Progenitor cell of endocrine pancreas (in vitro differentiated cells): ENCODE measurements at regions not wholly inside any gene's neighbourhood (a gene's known extent, or its start where the extent isn't known, plus 50 kb on each side); places are given as distances from the start of the nearest gene placed in this dataset.
A peak's percentile ranks its signal among the peaks of the same experiment; 100 is the strongest.
"Not testable (repeated sequence)": the region's sequence is repeated elsewhere in the genome, so short reads cannot be mapped to it uniquely, and the experiment has no call there.

Experiments used
- DNase-seq: peaks from one replicate; pipeline ENCODE4 v3.0.0; 2021; ENCODE audit warnings: low spot score; ENCODE audit not compliant: unreplicated experiment
- H3K27ac Mint-ChIP-seq: 2 replicates; pipeline ENCODE4 v1.8.0; 2021; ENCODE audit warnings: mild to moderate bottlenecking, moderate library complexity, mixed read lengths
- H3K27me3 Mint-ChIP-seq: 2 replicates; pipeline ENCODE4 v1.8.0; 2021; ENCODE audit warnings: mixed read lengths
- H3K36me3 Mint-ChIP-seq: 2 replicates; pipeline ENCODE4 v1.8.0; 2022; ENCODE audit warnings: mixed read lengths; ENCODE audit not compliant: insufficient read depth
- H3K4me1 Mint-ChIP-seq: 2 replicates; pipeline ENCODE4 v1.8.0; 2021; ENCODE audit warnings: low read depth, mixed read lengths
- H3K4me3 Mint-ChIP-seq: 2 replicates; pipeline ENCODE4 v1.8.0; 2021; ENCODE audit warnings: low read depth, mild to moderate bottlenecking, moderate library complexity, mixed read lengths
- H3K9me3 Mint-ChIP-seq: 2 replicates; pipeline ENCODE4 v1.8.0; 2021; ENCODE audit warnings: low read depth, mixed read lengths
- CTCF ChIP-seq: fragments of 200-600 bp; sonication (generic); IDR thresholded peaks from one replicate; pipeline ENCODE4 v1.5.0; 2021; ENCODE audit warnings: antibody characterized with exemption, mild to moderate bottlenecking; ENCODE audit not compliant: unreplicated experiment

GRCh38 chr5:144638787-144639186, 468.1 kb downstream of the KCTD16 start:
- peaks cover 16% of the 10 kb centered on the region for H3K4me1 Mint-ChIP-seq
- no peak overlapping the region for H3K4me3 Mint-ChIP-seq
- H3K27me3 Mint-ChIP-seq: no peaks in the 10 kb centered on the region
- TF ChIP-seq CTCF: no peak
- H3K27ac Mint-ChIP-seq: peak overlapping the region; percentile 29
- H3K9me3 Mint-ChIP-seq: peaks cover 21% of the 10 kb centered on the region
- H3K36me3 Mint-ChIP-seq: peaks cover 4% of the 10 kb centered on the region
- DNase-seq: no peak

- Mint-ChIP-seq H3K4me1 (peaks cover 11% of the 10 kb centered on the region), H3K27ac (no peak overlapping the region), H3K9me3 (peaks cover 42% of the 10 kb centered on the region), H3K27me3 (no peaks in the 10 kb centered on the region), H3K4me3 (no peak overlapping the region), H3K36me3 (peaks cover 7% of the 10 kb centered on the region)
- no peak for DNase-seq
- no peak for TF ChIP-seq CTCF
These were observed 463.5 kb downstream of the KCTD16 start for GRCh38 chr5:144634138-144634537.

GRCh38 chr5:144598451-144599068, 427.9 kb downstream of the KCTD16 start:
- peaks cover 6% of the 10 kb centered on the region for H3K27me3 Mint-ChIP-seq
- no peak for TF ChIP-seq CTCF

GRCh38 chr5:144596517-144596916, 425.8 kb downstream of the KCTD16 start:
- peaks cover 3% of the 10 kb centered on the region for H3K27me3 Mint-ChIP-seq
- H3K27ac Mint-ChIP-seq: no peak overlapping the region
- no peak for TF ChIP-seq CTCF
- peaks cover 5% of the 10 kb centered on the region for H3K36me3 Mint-ChIP-seq
- peaks cover 7% of the 10 kb centered on the region for H3K4me1 Mint-ChIP-seq
- no peak for DNase-seq
- peaks cover 19% of the 10 kb centered on the region for H3K9me3 Mint-ChIP-seq
- no peak overlapping the region for H3K4me3 Mint-ChIP-seq

More at GRCh38 chr5:144598451-144599068, 427.9 kb downstream of the KCTD16 start:
- peak overlapping the region; percentile 20 for H3K4me3 Mint-ChIP-seq
- peaks cover 7% of the 10 kb centered on the region for H3K4me1 Mint-ChIP-seq
- H3K9me3 Mint-ChIP-seq: peaks cover 7% of the 10 kb centered on the region
- H3K27ac Mint-ChIP-seq: no peak overlapping the region
- DNase-seq: no peak
- H3K36me3 Mint-ChIP-seq: peaks cover 3% of the 10 kb centered on the region

- Mint-ChIP-seq H3K4me3 (no peak overlapping the region), H3K9me3 (peaks cover 24% of the 10 kb centered on the region), H3K36me3 (peaks cover 5% of the 10 kb centered on the region), H3K27ac (no peak overlapping the region), H3K4me1 (peaks cover 7% of the 10 kb centered on the region), H3K27me3 (peaks cover 3% of the 10 kb centered on the region)
- no peak for DNase-seq
- TF ChIP-seq CTCF: no peak
These were observed 424.2 kb downstream of the KCTD16 start for GRCh38 chr5:144594919-144595318.

- DNase-seq, H3K27ac Mint-ChIP-seq, H3K27me3 Mint-ChIP-seq, H3K36me3 Mint-ChIP-seq, H3K4me1 Mint-ChIP-seq, H3K4me3 Mint-ChIP-seq: not testable (repeated sequence)
- peaks cover 21% of the 10 kb centered on the region for H3K9me3 Mint-ChIP-seq
These were observed 423.6 kb downstream of the KCTD16 start for GRCh38 chr5:144594234-144594633.
